MCF 10A (cell line): ENCODE measurements at regions not wholly inside any gene's neighbourhood (a gene's known extent, or its start where the extent isn't known, plus 50 kb on each side); places are given as distances from the start of the nearest gene placed in this dataset.

ENCODE experiments used
- BruUV-seq: library from RNA; stranded (reverse); fragments of 400-500 nt; replicated peaks from 2 replicates; lab custom pipeline; 2021; lab: Mats Ljungman, UMichigan
- CTCF ChIA-PET: fragments of 300-600 bp; sonication (Branson Sonifier 250); formaldehyde crosslinking; extraction: SDS; loops from one replicate; lab custom pipeline; 2021; ENCODE audit warnings: antibody characterized with exemption, inconsistent platforms; lab: Yijun Ruan, JAX
- POLR2A ChIA-PET: fragments of 300-600, 350-650 bp; sonication (Branson Sonifier 250); formaldehyde crosslinking; extraction: SDS; loops from one replicate; lab custom pipeline; 2020; ENCODE audit warnings: antibody characterized with exemption, inconsistent platforms; lab: Yijun Ruan, JAX
- DNase-seq: peaks from one replicate; pipeline ENCODE4 v3.0.0-alpha.2; 2018; ENCODE audit not compliant: unreplicated experiment
- H3K27ac Mint-ChIP-seq: one replicate; pipeline ENCODE4 v1.8.0; 2022; ENCODE audit warnings: mild to moderate bottlenecking, low read depth, mixed read lengths; ENCODE audit not compliant: unreplicated experiment
- H3K27me3 Mint-ChIP-seq: one replicate; pipeline ENCODE4 v1.8.0; 2022; ENCODE audit warnings: mixed read lengths; ENCODE audit not compliant: insufficient read depth, unreplicated experiment
- H3K36me3 Mint-ChIP-seq: one replicate; pipeline ENCODE4 v1.8.0; 2022; ENCODE audit warnings: mild to moderate bottlenecking, moderate library complexity, mixed read lengths; ENCODE audit not compliant: insufficient read depth, unreplicated experiment
- H3K4me1 Mint-ChIP-seq: one replicate; pipeline ENCODE4 v1.8.0; 2022; ENCODE audit warnings: mixed read lengths; ENCODE audit not compliant: insufficient read depth, unreplicated experiment
- H3K4me3 Mint-ChIP-seq: one replicate; pipeline ENCODE4 v1.8.0; 2022; ENCODE audit warnings: mild to moderate bottlenecking, moderate library complexity, mixed read lengths; ENCODE audit not compliant: unreplicated experiment
- H3K9me3 Mint-ChIP-seq: one replicate; pipeline ENCODE4 v1.8.0; 2022; ENCODE audit warnings: mixed read lengths; ENCODE audit not compliant: unreplicated experiment
- CTCF ChIP-seq: fragments of 200-600 bp; IDR thresholded peaks from one replicate; pipeline ENCODE4 v1.8.0; 2022; ENCODE audit warnings: antibody characterized with exemption, mild to moderate bottlenecking; ENCODE audit not compliant: unreplicated experiment
- intact Hi-C: fragments of 100-400 bp; cut with micrococcal nuclease; formaldehyde crosslinking; loops from 2 replicates; pipeline ENCODE4 v1.14.1; 2022

- Mint-ChIP-seq H3K27ac (no peak overlapping the region), H3K27me3 (peaks cover 7% of the 10 kb centered on the region), H3K4me3 (no peak overlapping the region), H3K4me1 (peaks cover 9% of the 10 kb centered on the region), H3K36me3 (no peaks in the 10 kb centered on the region), H3K9me3 (no peaks in the 10 kb centered on the region)
- intact Hi-C loops, result no loop called here
- no peak for DNase-seq
- ChIA-PET CTCF (no interaction called here), POLR2A (interaction anchor here (0.9 kb wide), 1 partner anchor 12 kb away, joined by 3 read pairs; no protein-coding TSS in a partner anchor)
- TF ChIP-seq CTCF, result no peak
- no TSS peak for BruUV-seq
Measured at GRCh38 chr13:21898459-21898858, 227.6 kb downstream of the FGF9 start.

GRCh38 chr13:21898945-21899344 lies 228.1 kb downstream of the FGF9 start:
- no TSS peak for BruUV-seq
- no peak overlapping the region for H3K27ac Mint-ChIP-seq

GRCh38 chr13:21901336-21901735 lies 230.5 kb downstream of the FGF9 start:
- Mint-ChIP-seq H3K27ac (no peak overlapping the region), H3K4me3 (no peak overlapping the region), H3K9me3 (no peaks in the 10 kb centered on the region), H3K36me3 (no peaks in the 10 kb centered on the region), H3K27me3 (peaks cover 14% of the 10 kb centered on the region), H3K4me1 (no peaks in the 10 kb centered on the region)
- no TSS peak for BruUV-seq
- DNase-seq, result no peak
- intact Hi-C loops, result no loop called here
- CTCF ChIA-PET, result no interaction called here
- no peak for TF ChIP-seq CTCF
- POLR2A ChIA-PET, result no interaction called here

More at GRCh38 chr13:21898945-21899344, 228.1 kb downstream of the FGF9 start:
- Mint-ChIP-seq H3K36me3 (no peaks in the 10 kb centered on the region), H3K27me3 (peaks cover 12% of the 10 kb centered on the region), H3K4me3 (no peak overlapping the region), H3K4me1 (peaks cover 9% of the 10 kb centered on the region), H3K9me3 (no peaks in the 10 kb centered on the region)
- no peak for DNase-seq
- ChIA-PET CTCF (no interaction called here), POLR2A (no interaction called here)
- intact Hi-C loops, result no loop called here
- TF ChIP-seq CTCF, result no peak

- Mint-ChIP-seq H3K4me3 (no peak overlapping the region), H3K27me3 (peaks cover 14% of the 10 kb centered on the region), H3K9me3 (no peaks in the 10 kb centered on the region), H3K27ac (no peak overlapping the region), H3K36me3 (no peaks in the 10 kb centered on the region), H3K4me1 (no peaks in the 10 kb centered on the region)
- TF ChIP-seq CTCF, result no peak
- intact Hi-C loops, result no loop called here
- DNase-seq, result no peak
- ChIA-PET POLR2A (no interaction called here), CTCF (no interaction called here)
- BruUV-seq, result no TSS peak
Measured at GRCh38 chr13:21901811-21902708, 231.2 kb downstream of the FGF9 start.
